HCT116 (cell line): ENCODE measurements at regions not wholly inside any gene's neighbourhood (a gene's known extent, or its start where the extent isn't known, plus 50 kb on each side); places are given as distances from the start of the nearest gene placed in this dataset.

ENCODE experiments used
- ATAC-seq: fragments of 200-7000 bp; cut with Tn5 transposase; 2 replicates; pipeline ENCODE4 v1.9.1; 2020; ENCODE audit warnings: mild to moderate bottlenecking, moderate library complexity
- BruUV-seq: library from RNA; stranded (reverse); fragments of 400-500 nt; replicated peaks from 2 replicates; lab custom pipeline; 2021; lab: Mats Ljungman, UMichigan
- CTCF ChIA-PET: fragments of 300-600 bp; sonication (Branson Sonifier 250); formaldehyde crosslinking; loops from one replicate; lab custom pipeline; 2021; ENCODE audit warnings: antibody characterized with exemption; lab: Charles Lee
- POLR2A ChIA-PET: fragments of 300-600, 350-600 bp; sonication (Branson Sonifier 250); formaldehyde crosslinking; loops from one replicate; lab custom pipeline; 2021; ENCODE audit warnings: antibody characterized with exemption; lab: Charles Lee
- RAD21 ChIA-PET, 2 experiments: fragments of 300-600 bp; sonication (Branson Sonifier 250); formaldehyde crosslinking; loops; one replicate each; lab custom pipeline; 2023; ENCODE audit warnings: low total read pairs in 2 of 2; ENCODE audit not compliant: uncharacterized antibody in 2 of 2, unreplicated experiment in 2 of 2, low non-redundant PET in 1 of 2; lab: Charles Lee
- DNase-seq: peaks from one replicate; pipeline ENCODE4 v3.0.0-alpha.2; 2010; ENCODE audit warnings: low read depth, low spot score
- H2AFZ ChIP-seq: fragments of 200-600 bp; shearing (Covaris generic), sonication (generic); 2 replicates; pipeline ENCODE4 v1.6.1; 2017; ENCODE audit warnings: low read depth, mixed run types, mixed read lengths, antibody characterized with exemption, low read length; ENCODE audit not compliant: poor library complexity, severe bottlenecking
- H3K27ac ChIP-seq: 2 replicates; pipeline ENCODE4 v1.5.1; 2012; ENCODE audit warnings: low read depth, low read length
- H3K27me3 ChIP-seq: fragments of 200-600 bp; sonication (generic); 2 replicates; pipeline ENCODE4 v1.6.1; 2016; ENCODE audit warnings: mixed run types, low read length, mixed read lengths; ENCODE audit not compliant: insufficient read depth
- H3K36me3 ChIP-seq, 2 experiments: fragments of 200-500 bp in 1 of 2; fragments of 200-600 bp in 1 of 2; sonication (Bioruptor generic) in 1 of 2; sonication (generic) in 1 of 2; 2 replicates each; pipeline versions ENCODE4 v1.5.1 to v1.6.1; 2014 to 2016; ENCODE audit warnings: low read length in 2 of 2, inconsistent platforms in 1 of 2, mixed read lengths in 1 of 2, mixed run types in 1 of 2; ENCODE audit not compliant: insufficient read depth in 2 of 2, control insufficient read depth in 1 of 2
- H3K4me1 ChIP-seq, 2 experiments: fragments of 200-600 bp in 1 of 2; sonication (generic) in 1 of 2; 2 replicates each; pipeline versions ENCODE4 v1.5.1 to v1.6.1; 2012 to 2017; ENCODE audit warnings: low read length in 2 of 2, inconsistent platforms in 1 of 2, mild to moderate bottlenecking in 1 of 2, mixed read lengths in 1 of 2, mixed run types in 1 of 2, moderate library complexity in 1 of 2; ENCODE audit not compliant: insufficient read depth in 2 of 2, control insufficient read depth in 1 of 2
- H3K4me2 ChIP-seq: fragments of 200-600 bp; sonication (generic); 2 replicates; pipeline ENCODE4 v1.6.1; 2017; ENCODE audit warnings: mixed run types, low read length, mixed read lengths
- H3K4me3 ChIP-seq, 2 experiments: fragments of 200-600 bp in 1 of 2; sonication (generic) in 1 of 2; replicated peaks in 1 of 2; 2 replicates each; pipeline ENCODE4 v1.5.1; 2011 to 2016; ENCODE audit warnings: low read length in 2 of 2, control low read depth in 1 of 2, low read depth in 1 of 2, mild to moderate bottlenecking in 1 of 2, mixed read lengths in 1 of 2, mixed run types in 1 of 2
- H3K79me2 ChIP-seq: fragments of 200-600 bp; sonication (generic); 2 replicates; pipeline ENCODE4 v1.6.1; 2017; ENCODE audit warnings: mild to moderate bottlenecking, mixed run types, low read length, moderate library complexity, mixed read lengths; ENCODE audit not compliant: insufficient read depth
- H3K9ac ChIP-seq: fragments of 200-600 bp; sonication (generic); 2 replicates; pipeline ENCODE4 v1.6.1; 2016; ENCODE audit warnings: low read length, mixed read lengths
- H3K9me2 ChIP-seq: fragments of 200-600 bp; sonication (generic), shearing (Covaris generic); 2 replicates; pipeline ENCODE4 v1.6.1; 2017; ENCODE audit warnings: mixed run types, mild to moderate bottlenecking, moderate library complexity; ENCODE audit not compliant: insufficient read depth
- H3K9me3 ChIP-seq, 2 experiments: fragments of 200-500 bp in 1 of 2; fragments of 200-600 bp in 1 of 2; sonication (Bioruptor generic) in 1 of 2; sonication (generic) in 1 of 2; 2 replicates each; pipeline ENCODE4 v1.6.1; 2014 to 2017; ENCODE audit warnings: low read length in 2 of 2, mixed read lengths in 2 of 2, inconsistent platforms in 1 of 2, low read depth in 1 of 2, mild to moderate bottlenecking in 1 of 2, mixed run types in 1 of 2, moderate library complexity in 1 of 2; ENCODE audit not compliant: control insufficient read depth in 1 of 2, insufficient read depth in 1 of 2
- H4K20me1 ChIP-seq: fragments of 200-600 bp; sonication (generic), shearing (Covaris generic); 2 replicates; pipeline ENCODE4 v1.6.1; 2017; ENCODE audit warnings: mixed run types, mild to moderate bottlenecking, moderate library complexity; ENCODE audit not compliant: insufficient read depth
- CBX3 ChIP-seq: IDR thresholded peaks from 2 replicates; pipeline ENCODE4 v1.6.1; 2012; ENCODE audit warnings: low read depth
- EZH2phosphoT487 ChIP-seq: fragments of 200-600 bp; IDR thresholded peaks from 2 replicates; pipeline ENCODE4 v1.6.1; 2018; ENCODE audit warnings: antibody characterized with exemption, borderline replicate concordance
- FOSL1 ChIP-seq: IDR thresholded peaks from 2 replicates; pipeline ENCODE4 v1.6.1; 2012; ENCODE audit warnings: low read depth
- JUND ChIP-seq: IDR thresholded peaks from 2 replicates; pipeline ENCODE4 v1.6.1; 2012
- POLR2AphosphoS5 ChIP-seq: IDR thresholded peaks from 2 replicates; pipeline ENCODE4 v1.6.1; 2011; ENCODE audit warnings: mild to moderate bottlenecking, low read depth, low read length, moderate library complexity
- RAD21 ChIP-seq: IDR thresholded peaks from 2 replicates; pipeline ENCODE4 v1.6.1; 2012; ENCODE audit warnings: low read depth, mild to moderate bottlenecking
- SP1 ChIP-seq: IDR thresholded peaks from 2 replicates; pipeline ENCODE4 v1.6.1; 2012; ENCODE audit warnings: low read depth
- TCF7L2 ChIP-seq: IDR thresholded peaks from 2 replicates; pipeline ENCODE4 v1.7.0; 2011; ENCODE audit warnings: borderline replicate concordance, inconsistent platforms; ENCODE audit not compliant: insufficient read depth, insufficient read length; ENCODE audit errors: extremely low read depth
- YY1 ChIP-seq: IDR thresholded peaks from 2 replicates; pipeline ENCODE4 v1.6.1; 2011; ENCODE audit warnings: low read length, low read depth, moderate library complexity, mild to moderate bottlenecking; ENCODE audit not compliant: insufficient replicate concordance; ENCODE audit errors: extremely low read depth
- ZNF274 ChIP-seq: fragments of 200-500 bp; sonication (Bioruptor generic); IDR thresholded peaks from 2 replicates; pipeline ENCODE4 v1.6.1; 2014; ENCODE audit warnings: mild to moderate bottlenecking, low read depth, low read length, inconsistent platforms
- intact Hi-C: fragments of 100-400 bp; cut with micrococcal nuclease; formaldehyde crosslinking; loops from 2 replicates; pipeline ENCODE4 v1.10.0; 2022
- TF ChIP-seq, protein P1 (sequence below): IDR thresholded peaks from 2 replicates; pipeline ENCODE4 v1.6.1; 2012
- TF ChIP-seq, protein P2 (sequence below), 3 experiments: fragments of 200-600 bp in 1 of 3; sonication (generic) in 1 of 3; IDR thresholded peaks in 2 of 3; conservative IDR thresholded peaks in 1 of 3; 2 replicates each; pipeline ENCODE4 v1.5.1; 2012 to 2017; ENCODE audit warnings: low read depth in 2 of 3, low read length in 2 of 3, antibody characterized with exemption in 1 of 3, borderline replicate concordance in 1 of 3, control low read depth in 1 of 3, mild to moderate bottlenecking in 1 of 3, mixed read lengths in 1 of 3, mixed run types in 1 of 3, moderate library complexity in 1 of 3; ENCODE audit not compliant: insufficient read depth in 1 of 3
- TF ChIP-seq, protein P3 (sequence below): IDR thresholded peaks from 2 replicates; pipeline ENCODE4 v1.6.1; 2012; ENCODE audit warnings: low read depth

GRCh38 chr15:81811736-81812135, 234.1 kb downstream of the MEX3B start:
- ATAC-seq, result no peak
- ChIA-PET RAD21 (no interaction called here), CTCF (no interaction called here), POLR2A (no interaction called here)
- Histone ChIP-seq H3K4me1 (no peaks in the 10 kb centered on the region), H3K36me3 (no peaks in the 10 kb centered on the region), H2AFZ (no peak overlapping the region), H3K27me3 (0 out of 2 replicates have a peak, but pooled peaks cover 3% of the 10 kb centered on the region), H3K79me2 (no peaks in the 10 kb centered on the region), H3K4me3 (no peak overlapping the region), H3K9me3 (no peaks in the 10 kb centered on the region), H4K20me1 (no peaks in the 10 kb centered on the region), H3K9ac (no peak overlapping the region), H3K27ac (no peak overlapping the region), H3K9me2 (no peaks in the 10 kb centered on the region), H3K4me2 (no peak overlapping the region)
- DNase-seq, result no peak
- intact Hi-C loops, result no loop called here
- BruUV-seq, result no TSS peak
- TF ChIP-seq, protein P1, sequence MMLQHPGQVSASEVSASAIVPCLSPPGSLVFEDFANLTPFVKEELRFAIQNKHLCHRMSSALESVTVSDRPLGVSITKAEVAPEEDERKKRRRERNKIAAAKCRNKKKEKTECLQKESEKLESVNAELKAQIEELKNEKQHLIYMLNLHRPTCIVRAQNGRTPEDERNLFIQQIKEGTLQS, result no peak
- TF ChIP-seq JUND, result no peak
- TF ChIP-seq EZH2phosphoT487, result no peak
- TF ChIP-seq SP1, result no peak
- TF ChIP-seq, protein P2, sequence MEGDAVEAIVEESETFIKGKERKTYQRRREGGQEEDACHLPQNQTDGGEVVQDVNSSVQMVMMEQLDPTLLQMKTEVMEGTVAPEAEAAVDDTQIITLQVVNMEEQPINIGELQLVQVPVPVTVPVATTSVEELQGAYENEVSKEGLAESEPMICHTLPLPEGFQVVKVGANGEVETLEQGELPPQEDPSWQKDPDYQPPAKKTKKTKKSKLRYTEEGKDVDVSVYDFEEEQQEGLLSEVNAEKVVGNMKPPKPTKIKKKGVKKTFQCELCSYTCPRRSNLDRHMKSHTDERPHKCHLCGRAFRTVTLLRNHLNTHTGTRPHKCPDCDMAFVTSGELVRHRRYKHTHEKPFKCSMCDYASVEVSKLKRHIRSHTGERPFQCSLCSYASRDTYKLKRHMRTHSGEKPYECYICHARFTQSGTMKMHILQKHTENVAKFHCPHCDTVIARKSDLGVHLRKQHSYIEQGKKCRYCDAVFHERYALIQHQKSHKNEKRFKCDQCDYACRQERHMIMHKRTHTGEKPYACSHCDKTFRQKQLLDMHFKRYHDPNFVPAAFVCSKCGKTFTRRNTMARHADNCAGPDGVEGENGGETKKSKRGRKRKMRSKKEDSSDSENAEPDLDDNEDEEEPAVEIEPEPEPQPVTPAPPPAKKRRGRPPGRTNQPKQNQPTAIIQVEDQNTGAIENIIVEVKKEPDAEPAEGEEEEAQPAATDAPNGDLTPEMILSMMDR (IDR thresholded peaks at IDR 0.05 in 2 of 3, conservative IDR thresholded peaks at IDR 0.05 in 1 of 3; ENCODE audit: borderline replicate concordance in 1 of 3, insufficient read depth in 1 of 3, low read depth in 2 of 3, low read length in 2 of 3), result no peak
- TF ChIP-seq YY1, result no peak
- TF ChIP-seq CBX3, result no peak
- TF ChIP-seq ZNF274, result no peak
- TF ChIP-seq, protein P3, sequence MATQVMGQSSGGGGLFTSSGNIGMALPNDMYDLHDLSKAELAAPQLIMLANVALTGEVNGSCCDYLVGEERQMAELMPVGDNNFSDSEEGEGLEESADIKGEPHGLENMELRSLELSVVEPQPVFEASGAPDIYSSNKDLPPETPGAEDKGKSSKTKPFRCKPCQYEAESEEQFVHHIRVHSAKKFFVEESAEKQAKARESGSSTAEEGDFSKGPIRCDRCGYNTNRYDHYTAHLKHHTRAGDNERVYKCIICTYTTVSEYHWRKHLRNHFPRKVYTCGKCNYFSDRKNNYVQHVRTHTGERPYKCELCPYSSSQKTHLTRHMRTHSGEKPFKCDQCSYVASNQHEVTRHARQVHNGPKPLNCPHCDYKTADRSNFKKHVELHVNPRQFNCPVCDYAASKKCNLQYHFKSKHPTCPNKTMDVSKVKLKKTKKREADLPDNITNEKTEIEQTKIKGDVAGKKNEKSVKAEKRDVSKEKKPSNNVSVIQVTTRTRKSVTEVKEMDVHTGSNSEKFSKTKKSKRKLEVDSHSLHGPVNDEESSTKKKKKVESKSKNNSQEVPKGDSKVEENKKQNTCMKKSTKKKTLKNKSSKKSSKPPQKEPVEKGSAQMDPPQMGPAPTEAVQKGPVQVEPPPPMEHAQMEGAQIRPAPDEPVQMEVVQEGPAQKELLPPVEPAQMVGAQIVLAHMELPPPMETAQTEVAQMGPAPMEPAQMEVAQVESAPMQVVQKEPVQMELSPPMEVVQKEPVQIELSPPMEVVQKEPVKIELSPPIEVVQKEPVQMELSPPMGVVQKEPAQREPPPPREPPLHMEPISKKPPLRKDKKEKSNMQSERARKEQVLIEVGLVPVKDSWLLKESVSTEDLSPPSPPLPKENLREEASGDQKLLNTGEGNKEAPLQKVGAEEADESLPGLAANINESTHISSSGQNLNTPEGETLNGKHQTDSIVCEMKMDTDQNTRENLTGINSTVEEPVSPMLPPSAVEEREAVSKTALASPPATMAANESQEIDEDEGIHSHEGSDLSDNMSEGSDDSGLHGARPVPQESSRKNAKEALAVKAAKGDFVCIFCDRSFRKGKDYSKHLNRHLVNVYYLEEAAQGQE, result no peak
- TF ChIP-seq FOSL1, result no peak
- TF ChIP-seq RAD21, result no peak
- TF ChIP-seq POLR2AphosphoS5, result no peak
- no peak for TF ChIP-seq TCF7L2
